A673 (cell line): ENCODE measurements at regions not wholly inside any gene's neighbourhood (a gene's known extent, or its start where the extent isn't known, plus 50 kb on each side); places are given as distances from the start of the nearest gene placed in this dataset.
A peak's percentile ranks its signal among the peaks of the same experiment; 100 is the strongest.

ENCODE experiments used
- BruUV-seq: library from RNA; stranded (reverse); fragments of 400-500 nt; replicated peaks from 2 replicates; lab custom pipeline; 2021; lab: Mats Ljungman, UMichigan
- CTCF ChIA-PET: fragments of 300-600 bp; sonication (Branson Sonifier 250); formaldehyde crosslinking; loops from one replicate; lab custom pipeline; 2022; ENCODE audit warnings: antibody characterized with exemption; lab: Charles Lee
- POLR2A ChIA-PET: fragments of 300-600 bp; sonication (Branson Sonifier 250); formaldehyde crosslinking; loops from one replicate; lab custom pipeline; 2022; ENCODE audit warnings: antibody characterized with exemption; ENCODE audit not compliant: low non-redundant PET; lab: Charles Lee
- DNase-seq: peaks from one replicate; pipeline ENCODE4 v3.0.0-alpha.2; 2015; ENCODE audit warnings: low spot score
- H3K27ac ChIP-seq: fragments of 200-600 bp; sonication (generic); 2 replicates; pipeline ENCODE4 v1.5.1; 2016; ENCODE audit warnings: mixed run types, low read depth, mild to moderate bottlenecking, mixed read lengths, antibody characterized with exemption, low read length; ENCODE audit not compliant: poor library complexity, severe bottlenecking
- H3K27me3 ChIP-seq: fragments of 200-600 bp; sonication (generic); replicated peaks from 2 replicates; pipeline ENCODE4 v1.6.1; 2017; ENCODE audit warnings: mixed run types, low read depth, mild to moderate bottlenecking, mixed read lengths, antibody characterized with exemption, low read length; ENCODE audit not compliant: insufficient read depth, poor library complexity
- H3K36me3 ChIP-seq: fragments of 200-600 bp; sonication (generic); 2 replicates; pipeline ENCODE4 v1.6.1; 2016; ENCODE audit warnings: mixed run types, mild to moderate bottlenecking, mixed read lengths, antibody characterized with exemption, low read length; ENCODE audit not compliant: insufficient read depth, poor library complexity, severe bottlenecking
- H3K4me1 ChIP-seq: fragments of 200-600 bp; sonication (generic); 2 replicates; pipeline ENCODE4 v1.6.1; 2017; ENCODE audit warnings: mixed run types, mild to moderate bottlenecking, mixed read lengths, antibody characterized with exemption, low read length; ENCODE audit not compliant: insufficient read depth, poor library complexity, severe bottlenecking
- H3K4me3 ChIP-seq: fragments of 200-600 bp; sonication (generic); 2 replicates; pipeline ENCODE4 v1.5.1; 2016; ENCODE audit warnings: low read depth, mixed run types, mild to moderate bottlenecking, mixed read lengths, low read length; ENCODE audit not compliant: poor library complexity, severe bottlenecking
- H3K9me3 ChIP-seq: fragments of 200-600 bp; sonication (generic); 2 replicates; pipeline ENCODE4 v1.6.1; 2016; ENCODE audit warnings: mixed run types, low read depth, mild to moderate bottlenecking, mixed read lengths, antibody characterized with exemption, low read length; ENCODE audit not compliant: poor library complexity, severe bottlenecking
- CTCF ChIP-seq: fragments of 300-800, 200-600 bp; sonication (generic); conservative IDR thresholded peaks from 2 replicates; pipeline ENCODE4 v1.5.1; 2017; ENCODE audit warnings: low read depth, mild to moderate bottlenecking, antibody characterized with exemption, low read length, moderate library complexity, mixed read lengths
- EZH2 ChIP-seq: fragments of 200-600 bp; sonication (generic); IDR thresholded peaks from 2 replicates; pipeline ENCODE4 v1.6.1; 2017; ENCODE audit warnings: borderline replicate concordance, low read depth, mild to moderate bottlenecking, mixed read lengths, antibody characterized with exemption, low read length; ENCODE audit not compliant: poor library complexity, severe bottlenecking
- intact Hi-C: fragments of 100-400 bp; cut with micrococcal nuclease; formaldehyde crosslinking; loops from one replicate; pipeline ENCODE4 v1.10.0; 2022; ENCODE audit not compliant: unreplicated experiment

- ChIA-PET POLR2A (no interaction called here), CTCF (no interaction called here)
- TF ChIP-seq EZH2 (no peak), CTCF (no peak)
- intact Hi-C loops = no loop called here
- no peak for DNase-seq
- Histone ChIP-seq H3K4me1 (no peaks in the 10 kb centered on the region), H3K4me3 (no peak overlapping the region), H3K27me3 (no peaks in the 10 kb centered on the region), H3K27ac (no peak overlapping the region), H3K36me3 (no peaks in the 10 kb centered on the region), H3K9me3 (no peaks in the 10 kb centered on the region)
- BruUV-seq = no TSS peak
Observed at GRCh38 chr7:94054130-94054529, 50.0 kb upstream of the BET1 start.

- no peak overlapping the region for H3K4me3 ChIP-seq
- H3K4me1 ChIP-seq = no peaks in the 10 kb centered on the region
- H3K36me3 ChIP-seq = no peaks in the 10 kb centered on the region
- H3K27me3 ChIP-seq = no peaks in the 10 kb centered on the region
- CTCF ChIA-PET = no interaction called here
- DNase-seq = no peak
- intact Hi-C loops = no loop called here
- no peaks in the 10 kb centered on the region for H3K9me3 ChIP-seq
- no TSS peak for BruUV-seq
- H3K27ac ChIP-seq = no peak overlapping the region
- POLR2A ChIA-PET = no interaction called here
- TF ChIP-seq EZH2 (no peak), CTCF (no peak)
Observed at GRCh38 chr7:94055963-94056362, 51.8 kb upstream of the BET1 start.

GRCh38 chr7:94056796-94057207 lies 52.6 kb upstream of the BET1 start:
- BruUV-seq = no TSS peak
- Histone ChIP-seq H3K4me3 (no peak overlapping the region), H3K27me3 (no peaks in the 10 kb centered on the region), H3K4me1 (no peaks in the 10 kb centered on the region), H3K27ac (no peak overlapping the region), H3K36me3 (no peaks in the 10 kb centered on the region), H3K9me3 (no peaks in the 10 kb centered on the region)
- ChIA-PET POLR2A (no interaction called here), CTCF (interaction anchor here (0.5 kb wide), 1 partner anchor 31 kb away, joined by 3 read pairs; no protein-coding TSS in a partner anchor)
- no peak for TF ChIP-seq CTCF
- no peak for TF ChIP-seq EZH2
- intact Hi-C loops = no loop called here
- DNase-seq = peak; percentile 62
